Endodermal cell (in vitro differentiated cells): ENCODE measurements at regions not wholly inside any gene's neighbourhood (a gene's known extent, or its start where the extent isn't known, plus 50 kb on each side); places are given as distances from the start of the nearest gene placed in this dataset.
A peak's percentile ranks its signal among the peaks of the same experiment; 100 is the strongest.

Source experiments
- DNase-seq: peaks from one replicate; pipeline ENCODE4 v3.0.0-alpha.2; 2017
- H3K27ac ChIP-seq: 2 replicates; pipeline ENCODE4 v1.5.1; 2013; ENCODE audit warnings: mild to moderate bottlenecking, low read depth, low read length, moderate library complexity
- H3K27me3 ChIP-seq: 2 replicates; pipeline ENCODE4 v1.6.1; 2013; ENCODE audit warnings: mild to moderate bottlenecking, low read length, moderate library complexity; ENCODE audit not compliant: insufficient read depth, control insufficient read depth, poor library complexity, severe bottlenecking
- H3K36me3 ChIP-seq: 2 replicates; pipeline ENCODE4 v1.7.0; 2013; ENCODE audit warnings: mild to moderate bottlenecking, low read length, moderate library complexity; ENCODE audit not compliant: control insufficient read depth, insufficient read depth
- H3K4me1 ChIP-seq: one replicate; pipeline ENCODE4 v1.7.0; 2013; ENCODE audit warnings: low read length; ENCODE audit not compliant: control insufficient read depth, insufficient read depth
- H3K4me3 ChIP-seq: 2 replicates; pipeline ENCODE4 v1.5.1; 2013; ENCODE audit warnings: mild to moderate bottlenecking, low read length, moderate library complexity
- H3K9ac ChIP-seq: 2 replicates; pipeline ENCODE4 v1.6.1; 2013; ENCODE audit warnings: mild to moderate bottlenecking, low read length, moderate library complexity; ENCODE audit not compliant: poor library complexity, severe bottlenecking; ENCODE audit errors: extremely low read depth
- H3K9me3 ChIP-seq: 2 replicates; pipeline ENCODE4 v1.6.1; 2013; ENCODE audit warnings: mild to moderate bottlenecking, low read length, moderate library complexity; ENCODE audit not compliant: control insufficient read depth
- H3K27ac Mint-ChIP-seq: 2 replicates; pipeline ENCODE4 v1.8.0; 2020; ENCODE audit warnings: mixed read lengths
- H3K27me3 Mint-ChIP-seq: 2 replicates; pipeline ENCODE4 v1.8.0; 2021; ENCODE audit warnings: mild to moderate bottlenecking, mixed read lengths; ENCODE audit not compliant: insufficient read depth
- H3K36me3 Mint-ChIP-seq: 2 replicates; pipeline ENCODE4 v1.8.0; 2020; ENCODE audit warnings: low read depth, mixed read lengths
- H3K4me1 Mint-ChIP-seq: 2 replicates; pipeline ENCODE4 v1.8.0; 2020; ENCODE audit warnings: mixed read lengths
- H3K4me3 Mint-ChIP-seq: 2 replicates; pipeline ENCODE4 v1.8.0; 2020; ENCODE audit warnings: mild to moderate bottlenecking, moderate library complexity, mixed read lengths
- H3K9me3 Mint-ChIP-seq: 2 replicates; pipeline ENCODE4 v1.8.0; 2020; ENCODE audit warnings: mild to moderate bottlenecking, mixed read lengths
- WGBS, 2 experiments: methylation state at CpG; one replicate each; pipeline versions ENCODE4 v1.1.5 to v1.1.7; 2013; ENCODE audit warnings: missing lambda C conversion rate in 2 of 2, mixed read lengths in 1 of 2; ENCODE audit not compliant: insufficient coverage in 1 of 2, insufficient read length in 1 of 2; 5-methylcytosine and 5-hydroxymethylcytosine counted together
- TF ChIP-seq, protein P1 (sequence below): fragments of 200-600 bp; sonication (generic); conservative IDR thresholded peaks from 2 replicates; pipeline ENCODE4 v1.5.0; 2021; ENCODE audit warnings: antibody characterized with exemption, mild to moderate bottlenecking

DNA sequence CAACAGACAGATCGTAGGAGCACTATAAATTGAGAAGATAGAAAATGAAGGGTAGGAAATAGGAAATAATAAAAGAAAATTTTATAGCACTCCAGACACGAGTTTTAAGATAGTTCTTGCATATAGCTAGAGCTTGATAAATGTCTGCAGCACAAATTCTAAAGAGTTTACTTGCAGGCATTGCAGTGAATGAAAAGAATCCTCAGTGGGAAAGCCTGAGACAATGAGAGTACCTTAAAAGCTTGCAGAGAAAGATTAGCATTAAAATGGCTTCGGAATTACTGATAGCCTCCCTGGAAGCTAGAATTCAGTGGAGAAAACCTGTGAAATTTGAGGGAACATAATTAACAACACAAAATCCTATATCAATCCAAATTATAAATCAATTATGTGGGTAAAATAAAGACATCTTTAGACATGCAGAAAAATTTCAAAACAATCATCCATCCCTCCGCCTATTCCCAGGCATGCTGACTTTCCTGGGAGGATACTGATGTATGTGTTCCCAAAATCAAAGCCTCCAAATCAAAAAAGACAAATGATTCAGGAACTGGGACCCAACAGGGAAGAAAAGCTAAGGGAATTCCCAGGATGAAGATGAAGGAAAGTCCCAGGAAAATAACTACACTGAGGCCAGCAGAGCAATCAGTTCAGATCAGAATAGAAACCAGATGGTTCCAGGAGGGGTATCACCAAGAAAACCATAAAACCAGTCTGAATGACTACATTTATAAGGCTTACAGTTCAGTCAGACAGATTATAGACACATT lies 305.9 kb upstream of the USP25 start:
- Histone ChIP-seq H3K4me1 (peaks cover 13% of the 10 kb centered on the region), H3K36me3 (no peaks in the 10 kb centered on the region), H3K9ac (no peak overlapping the region), H3K4me3 (no peak overlapping the region), H3K9me3 (peaks cover 6% of the 10 kb centered on the region), H3K27me3 (no peaks in the 10 kb centered on the region), H3K27ac (peak overlapping the region; percentile 18)
- no peaks in the 10 kb centered on the region for H3K36me3 Mint-ChIP-seq
- H3K27ac Mint-ChIP-seq: no peak overlapping the region
- DNase-seq: no peak
- H3K9me3 Mint-ChIP-seq: no peaks in the 10 kb centered on the region
- H3K4me1 Mint-ChIP-seq: peaks cover 56% of the 10 kb centered on the region
- TF ChIP-seq, protein P1, sequence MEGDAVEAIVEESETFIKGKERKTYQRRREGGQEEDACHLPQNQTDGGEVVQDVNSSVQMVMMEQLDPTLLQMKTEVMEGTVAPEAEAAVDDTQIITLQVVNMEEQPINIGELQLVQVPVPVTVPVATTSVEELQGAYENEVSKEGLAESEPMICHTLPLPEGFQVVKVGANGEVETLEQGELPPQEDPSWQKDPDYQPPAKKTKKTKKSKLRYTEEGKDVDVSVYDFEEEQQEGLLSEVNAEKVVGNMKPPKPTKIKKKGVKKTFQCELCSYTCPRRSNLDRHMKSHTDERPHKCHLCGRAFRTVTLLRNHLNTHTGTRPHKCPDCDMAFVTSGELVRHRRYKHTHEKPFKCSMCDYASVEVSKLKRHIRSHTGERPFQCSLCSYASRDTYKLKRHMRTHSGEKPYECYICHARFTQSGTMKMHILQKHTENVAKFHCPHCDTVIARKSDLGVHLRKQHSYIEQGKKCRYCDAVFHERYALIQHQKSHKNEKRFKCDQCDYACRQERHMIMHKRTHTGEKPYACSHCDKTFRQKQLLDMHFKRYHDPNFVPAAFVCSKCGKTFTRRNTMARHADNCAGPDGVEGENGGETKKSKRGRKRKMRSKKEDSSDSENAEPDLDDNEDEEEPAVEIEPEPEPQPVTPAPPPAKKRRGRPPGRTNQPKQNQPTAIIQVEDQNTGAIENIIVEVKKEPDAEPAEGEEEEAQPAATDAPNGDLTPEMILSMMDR: no peak
- no peak overlapping the region for H3K4me3 Mint-ChIP-seq
- no peaks in the 10 kb centered on the region for H3K27me3 Mint-ChIP-seq
- 17 to 37% methylated on average over 2 to 4 of the region's 4 CpGs for WGBS, 2 experiments

DNA sequence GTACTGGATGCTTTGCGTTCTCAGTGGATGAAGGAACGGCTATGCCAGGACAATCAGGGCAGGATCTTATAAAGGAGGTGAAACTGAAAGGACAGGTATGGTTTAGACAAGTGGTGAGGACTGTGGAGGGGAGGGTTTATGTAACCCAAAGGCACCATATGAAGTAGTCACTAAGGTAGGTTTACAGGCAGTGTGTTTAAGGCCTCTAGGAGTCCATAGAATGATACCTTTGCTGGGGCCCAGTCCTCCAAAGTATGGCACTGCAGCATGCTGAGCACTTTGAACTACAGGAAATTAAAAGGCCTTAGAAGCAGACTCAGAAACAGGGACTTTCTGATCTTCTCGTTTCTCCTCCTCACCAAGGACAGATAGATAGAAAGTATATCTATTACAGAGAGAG lies 304.7 kb upstream of the USP25 start:
- H3K4me3 Mint-ChIP-seq: no peak overlapping the region
- H3K4me3 ChIP-seq: no peak overlapping the region
- no peak overlapping the region for H3K27ac ChIP-seq
- 93 to 100% methylated on average over 2 to 3 of the region's 3 CpGs for WGBS, 2 experiments
- no peaks in the 10 kb centered on the region for H3K36me3 Mint-ChIP-seq
- peak overlapping the region; percentile 42 for H3K27ac Mint-ChIP-seq
- H3K36me3 ChIP-seq: no peaks in the 10 kb centered on the region
- H3K27me3 Mint-ChIP-seq: no peaks in the 10 kb centered on the region
- no peak for DNase-seq
- H3K9ac ChIP-seq: no peak overlapping the region
- H3K9me3 Mint-ChIP-seq: no peaks in the 10 kb centered on the region
- H3K9me3 ChIP-seq: peaks cover 6% of the 10 kb centered on the region
- H3K4me1 ChIP-seq: peaks cover 13% of the 10 kb centered on the region
- no peaks in the 10 kb centered on the region for H3K27me3 ChIP-seq
- peaks cover 53% of the 10 kb centered on the region for H3K4me1 Mint-ChIP-seq
- TF ChIP-seq, protein P1: no peak

DNA sequence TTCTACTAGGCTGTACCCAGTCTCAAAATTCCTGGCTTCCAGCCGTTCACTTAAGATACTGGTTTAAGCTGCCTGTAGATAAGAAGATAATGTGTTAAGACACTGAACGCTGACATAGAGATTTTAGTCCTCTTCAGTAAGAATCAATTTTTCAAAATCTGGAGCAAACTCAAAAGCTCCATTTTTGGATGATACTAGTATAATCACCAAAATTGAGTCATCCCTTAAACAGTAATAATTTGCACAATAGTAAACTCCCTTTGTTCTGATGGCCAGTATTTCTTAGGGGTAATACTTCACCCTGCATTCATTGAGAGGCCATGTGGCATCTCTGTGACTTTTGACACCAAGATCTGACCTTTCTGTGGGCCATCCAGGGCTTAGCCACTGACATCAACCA lies 299.8 kb upstream of the USP25 start:
- 67 to 75% methylated on average over 1 to 2 of the region's 2 CpGs for WGBS, 2 experiments
- Mint-ChIP-seq H3K36me3 (no peaks in the 10 kb centered on the region), H3K4me1 (peaks cover 30% of the 10 kb centered on the region), H3K27me3 (no peaks in the 10 kb centered on the region), H3K4me3 (no peak overlapping the region), H3K27ac (no peak overlapping the region), H3K9me3 (peaks cover 4% of the 10 kb centered on the region)
- Histone ChIP-seq H3K27ac (no peak overlapping the region), H3K27me3 (no peaks in the 10 kb centered on the region), H3K4me3 (no peak overlapping the region), H3K9ac (no peak overlapping the region), H3K36me3 (no peaks in the 10 kb centered on the region), H3K9me3 (peaks cover 18% of the 10 kb centered on the region), H3K4me1 (peaks cover 4% of the 10 kb centered on the region)
- no peak for DNase-seq
- TF ChIP-seq, protein P1: no peak
